GM13977 (cell line): ENCODE measurements at regions not wholly inside any gene's neighbourhood (a gene's known extent, or its start where the extent isn't known, plus 50 kb on each side); places are given as distances from the start of the nearest gene placed in this dataset.

Source experiments
- DNase-seq: peaks from one replicate; pipeline ENCODE4 v3.0.0; 2012; ENCODE audit warnings: low spot score
- CTCF ChIP-seq: IDR thresholded peaks from 2 replicates; pipeline ENCODE4 v1.5.1; 2012; ENCODE audit warnings: mild to moderate bottlenecking, control low read depth; ENCODE audit not compliant: insufficient read depth; ENCODE audit errors: extremely low read depth, missing control alignments
- in situ Hi-C: fragments of 300-500 bp; cut with MboI; formaldehyde crosslinking; loops from one replicate; pipeline ENCODE4 v1.12.0; 2022; ENCODE audit warnings: low sequenced_read_pairs, low pct_unique_long_range_greater_than_20kb, mixed read lengths, inconsistent platforms; ENCODE audit not compliant: unreplicated experiment

DNA sequence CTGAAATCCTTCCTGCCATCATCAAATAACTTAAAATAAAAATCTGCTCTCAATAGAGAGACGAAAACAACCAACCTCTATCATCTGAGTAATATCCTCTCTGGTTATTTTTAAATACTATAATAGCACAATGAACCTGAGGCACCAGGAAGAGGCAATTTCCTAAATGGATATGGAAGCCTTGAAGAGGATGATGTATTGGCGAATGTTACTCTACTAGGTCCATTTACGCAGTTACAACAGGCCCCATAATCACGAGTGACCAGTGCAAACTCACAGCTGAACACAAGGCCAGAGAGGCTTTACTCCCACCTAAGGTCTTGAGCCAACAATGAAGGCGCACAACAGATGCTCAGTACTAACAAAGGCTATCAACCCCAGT, 678.8 kb upstream of the NR3C2 start:
- in situ Hi-C loops: no loop called here
- TF ChIP-seq CTCF: no peak
- no peak for DNase-seq

DNA sequence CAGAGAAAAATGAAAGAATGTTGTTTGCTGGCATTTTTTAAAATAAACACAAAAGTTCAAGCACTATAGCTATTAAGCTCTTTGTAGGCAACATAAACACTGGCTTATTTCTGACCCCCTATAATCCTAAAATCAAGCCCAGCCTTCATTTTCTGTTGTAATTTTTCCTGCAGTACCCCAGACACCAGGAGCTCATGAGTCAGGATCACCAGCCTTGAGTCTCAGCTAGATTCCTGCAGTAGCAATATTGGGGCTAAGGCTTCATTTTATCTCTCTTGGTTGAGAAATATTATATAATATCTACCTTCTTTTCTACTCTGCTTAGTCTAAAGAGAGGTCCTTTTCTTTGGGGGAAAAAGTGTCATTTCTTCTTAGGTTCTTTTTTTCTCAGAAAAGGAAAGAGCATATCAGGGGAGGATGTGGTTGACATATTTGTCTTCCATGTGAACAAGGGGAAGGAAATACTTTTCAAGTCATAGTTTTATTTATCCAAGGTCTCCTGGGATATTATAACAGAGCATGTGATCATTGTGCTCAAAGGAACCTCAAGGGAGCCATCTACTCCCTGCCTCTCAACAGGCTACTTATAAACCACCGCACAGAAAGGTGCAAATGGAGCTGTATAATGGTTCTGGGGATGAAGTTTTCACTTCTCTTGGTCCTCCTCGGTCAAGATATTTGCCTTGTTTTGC, 678.3 kb upstream of the NR3C2 start:
- no peak for TF ChIP-seq CTCF
- no peak for DNase-seq
- in situ Hi-C loops: no loop called here

DNA sequence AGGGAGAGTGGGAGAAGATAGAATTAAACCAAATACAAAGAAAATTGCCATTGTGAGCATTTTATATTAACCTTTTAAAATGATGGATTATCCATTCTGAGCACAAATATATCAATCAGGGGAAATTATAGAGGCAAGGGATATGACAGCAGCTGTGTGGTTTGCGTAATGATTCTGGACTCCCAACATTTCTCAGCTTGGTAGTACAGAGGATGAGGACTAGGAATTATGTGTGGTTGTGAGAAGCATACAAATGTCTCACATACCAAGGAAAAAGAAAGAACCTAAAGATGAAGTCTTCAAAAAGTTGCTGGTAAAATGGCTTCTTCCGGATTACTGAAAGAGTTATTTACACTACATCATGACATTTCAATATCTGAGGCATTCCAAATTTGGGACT, 674.6 kb upstream of the NR3C2 start:
- DNase-seq: no peak
- TF ChIP-seq CTCF: no peak
- in situ Hi-C loops: no loop called here

DNA sequence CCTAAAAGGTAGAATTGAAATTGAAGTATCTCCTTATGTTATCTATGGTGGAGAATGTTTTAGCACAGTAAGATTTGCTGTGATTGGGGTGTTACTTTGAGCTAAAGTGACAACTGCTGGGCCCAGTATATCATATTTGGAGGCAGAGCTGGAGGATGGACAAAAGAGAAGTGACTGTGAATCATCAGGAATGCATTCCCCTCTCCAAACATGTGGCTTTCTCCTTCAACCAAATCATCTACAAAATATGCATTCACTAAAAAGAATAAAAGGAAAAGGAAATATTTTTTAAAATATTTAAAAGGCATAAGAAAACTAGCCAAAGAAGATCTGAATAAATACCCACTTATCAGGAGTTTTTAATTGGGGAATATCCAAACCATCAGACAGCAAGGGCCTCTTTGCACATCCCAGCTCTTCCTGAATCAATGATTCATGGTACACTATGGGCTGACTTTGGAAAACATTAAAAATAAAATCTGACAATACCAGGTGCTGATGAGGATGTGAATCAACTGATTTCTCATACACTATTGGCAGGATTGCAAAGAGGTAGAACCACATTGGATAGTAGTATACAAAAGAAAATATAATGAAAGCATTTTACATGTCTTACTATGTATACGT, 671.7 kb upstream of the NR3C2 start:
- in situ Hi-C loops: no loop called here
- DNase-seq: no peak
- TF ChIP-seq CTCF: no peak

DNA sequence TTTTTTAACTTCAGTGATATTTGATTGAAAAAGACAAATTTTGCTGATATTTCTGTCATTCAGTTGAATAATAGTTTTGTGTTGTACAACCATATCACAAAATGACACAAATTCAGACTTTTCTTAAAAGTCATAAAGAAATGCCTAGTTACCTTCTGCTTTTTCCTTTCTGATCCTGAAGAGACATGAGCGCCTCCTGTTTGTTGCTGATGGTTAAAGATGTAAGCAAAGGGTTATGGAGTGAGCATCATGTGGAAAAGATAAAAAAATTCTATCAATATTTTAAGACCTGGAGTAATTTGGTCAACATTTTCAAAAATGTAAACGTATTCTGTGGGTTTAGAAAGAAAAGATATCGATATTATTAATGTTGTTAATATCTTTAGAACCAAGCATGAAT, 669.9 kb upstream of the NR3C2 start:
- in situ Hi-C loops: no loop called here

GRCh38 chr4:149110481-149110880, 668.3 kb upstream of the NR3C2 start:
- in situ Hi-C loops: no loop called here
- TF ChIP-seq CTCF: no peak
- DNase-seq: no peak

More for the DNA sequence above, 669.9 kb upstream of the NR3C2 start:
- no peak for TF ChIP-seq CTCF
- no peak for DNase-seq
